ENCODE measurements at regions not wholly inside any gene's neighbourhood (a gene's known extent, or its start where the extent isn't known, plus 50 kb on each side); places are given as distances from the start of the nearest gene placed in this dataset.

- no peak for DNase-seq (ENCODE audit: low read depth in 2 of 2)
- no peaks in the 10 kb centered on the region for H4K20me1 ChIP-seq (ENCODE audit: control insufficient read depth, extremely low read depth, insufficient read depth, low read length)
- no peaks in the 10 kb centered on the region for H3K27me3 ChIP-seq (ENCODE audit: control insufficient read depth, insufficient read depth, low read length)
- no peak overlapping the region for H3K4me3 ChIP-seq (replicated peaks in 1 of 4; ENCODE audit: control extremely low read depth in 1 of 4, insufficient read depth in 1 of 4, low read depth in 3 of 4, low read length in 4 of 4)
- no peak overlapping the region for H3K4me2 ChIP-seq (ENCODE audit: extremely low read depth, insufficient read depth, low read length)
- TF ChIP-seq, protein P1, sequence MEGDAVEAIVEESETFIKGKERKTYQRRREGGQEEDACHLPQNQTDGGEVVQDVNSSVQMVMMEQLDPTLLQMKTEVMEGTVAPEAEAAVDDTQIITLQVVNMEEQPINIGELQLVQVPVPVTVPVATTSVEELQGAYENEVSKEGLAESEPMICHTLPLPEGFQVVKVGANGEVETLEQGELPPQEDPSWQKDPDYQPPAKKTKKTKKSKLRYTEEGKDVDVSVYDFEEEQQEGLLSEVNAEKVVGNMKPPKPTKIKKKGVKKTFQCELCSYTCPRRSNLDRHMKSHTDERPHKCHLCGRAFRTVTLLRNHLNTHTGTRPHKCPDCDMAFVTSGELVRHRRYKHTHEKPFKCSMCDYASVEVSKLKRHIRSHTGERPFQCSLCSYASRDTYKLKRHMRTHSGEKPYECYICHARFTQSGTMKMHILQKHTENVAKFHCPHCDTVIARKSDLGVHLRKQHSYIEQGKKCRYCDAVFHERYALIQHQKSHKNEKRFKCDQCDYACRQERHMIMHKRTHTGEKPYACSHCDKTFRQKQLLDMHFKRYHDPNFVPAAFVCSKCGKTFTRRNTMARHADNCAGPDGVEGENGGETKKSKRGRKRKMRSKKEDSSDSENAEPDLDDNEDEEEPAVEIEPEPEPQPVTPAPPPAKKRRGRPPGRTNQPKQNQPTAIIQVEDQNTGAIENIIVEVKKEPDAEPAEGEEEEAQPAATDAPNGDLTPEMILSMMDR (conservative IDR thresholded peaks at IDR 0.05 in 1 of 2, IDR thresholded peaks at IDR 0.05 in 1 of 2; ENCODE audit: low read depth in 1 of 2, low read length in 2 of 2): no peak
- TF ChIP-seq EZH2 (IDR thresholded peaks at IDR 0.05; ENCODE audit: low read length, missing control alignments): no peak
- H3K36me3 ChIP-seq (ENCODE audit: control insufficient read depth, insufficient read depth, low read length): no peaks in the 10 kb centered on the region
- H3K27ac ChIP-seq (ENCODE audit: insufficient read depth, low read length): no peak overlapping the region
- H2AFZ ChIP-seq (ENCODE audit: low read length): no peak overlapping the region
- no peaks in the 10 kb centered on the region for H3K9me3 ChIP-seq (ENCODE audit: control insufficient read depth, insufficient read depth, low read depth, low read length)
- H3K9ac ChIP-seq (ENCODE audit: insufficient read depth, low read length): no peak overlapping the region
- no peaks in the 10 kb centered on the region for H3K4me1 ChIP-seq (ENCODE audit: control insufficient read depth, extremely low read depth, insufficient read depth, low read length)
- no peaks in the 10 kb centered on the region for H3K79me2 ChIP-seq (ENCODE audit: control insufficient read depth, insufficient read depth, low read length)
These were observed 428.4 kb downstream of the COG6 start for GRCh38 chr13:40083841-40084240.

- Histone ChIP-seq H2AFZ (ENCODE audit: low read length) (no peak overlapping the region), H3K4me1 (ENCODE audit: control insufficient read depth, extremely low read depth, insufficient read depth, low read length) (no peaks in the 10 kb centered on the region), H3K9me3 (ENCODE audit: control insufficient read depth, insufficient read depth, low read depth, low read length) (no peaks in the 10 kb centered on the region), H3K9ac (ENCODE audit: insufficient read depth, low read length) (no peak overlapping the region), H3K27ac (ENCODE audit: insufficient read depth, low read length) (no peak overlapping the region), H4K20me1 (ENCODE audit: control insufficient read depth, extremely low read depth, insufficient read depth, low read length) (no peaks in the 10 kb centered on the region), H3K4me3 (replicated peaks in 1 of 4; ENCODE audit: control extremely low read depth in 1 of 4, insufficient read depth in 1 of 4, low read depth in 3 of 4, low read length in 4 of 4) (no peak overlapping the region), H3K36me3 (ENCODE audit: control insufficient read depth, insufficient read depth, low read length) (no peaks in the 10 kb centered on the region), H3K4me2 (ENCODE audit: extremely low read depth, insufficient read depth, low read length) (no peak overlapping the region), H3K79me2 (ENCODE audit: control insufficient read depth, insufficient read depth, low read length) (no peaks in the 10 kb centered on the region), H3K27me3 (ENCODE audit: control insufficient read depth, insufficient read depth, low read length) (no peaks in the 10 kb centered on the region)
- no peak for TF ChIP-seq EZH2 (IDR thresholded peaks at IDR 0.05; ENCODE audit: low read length, missing control alignments)
- TF ChIP-seq, protein P1 (conservative IDR thresholded peaks at IDR 0.05 in 1 of 2, IDR thresholded peaks at IDR 0.05 in 1 of 2; ENCODE audit: low read depth in 1 of 2, low read length in 2 of 2): no peak
- DNase-seq (ENCODE audit: low read depth in 2 of 2): no peak
These were observed 429.5 kb downstream of the COG6 start for GRCh38 chr13:40084934-40085333.

GRCh38 chr13:40087091-40088002 lies 431.9 kb downstream of the COG6 start:
- Histone ChIP-seq H2AFZ (ENCODE audit: low read length) (no peak overlapping the region), H3K4me1 (ENCODE audit: control insufficient read depth, extremely low read depth, insufficient read depth, low read length) (no peaks in the 10 kb centered on the region), H3K27me3 (ENCODE audit: control insufficient read depth, insufficient read depth, low read length) (no peaks in the 10 kb centered on the region), H3K9ac (ENCODE audit: insufficient read depth, low read length) (no peak overlapping the region), H3K36me3 (ENCODE audit: control insufficient read depth, insufficient read depth, low read length) (no peaks in the 10 kb centered on the region), H3K4me3 (replicated peaks in 1 of 4; ENCODE audit: control extremely low read depth in 1 of 4, insufficient read depth in 1 of 4, low read depth in 3 of 4, low read length in 4 of 4) (no peak overlapping the region), H3K9me3 (ENCODE audit: control insufficient read depth, insufficient read depth, low read depth, low read length) (no peaks in the 10 kb centered on the region), H3K27ac (ENCODE audit: insufficient read depth, low read length) (no peak overlapping the region), H4K20me1 (ENCODE audit: control insufficient read depth, extremely low read depth, insufficient read depth, low read length) (no peaks in the 10 kb centered on the region), H3K4me2 (ENCODE audit: extremely low read depth, insufficient read depth, low read length) (no peak overlapping the region), H3K79me2 (ENCODE audit: control insufficient read depth, insufficient read depth, low read length) (no peaks in the 10 kb centered on the region)
- no peak for DNase-seq (ENCODE audit: low read depth in 2 of 2)
- TF ChIP-seq EZH2 (IDR thresholded peaks at IDR 0.05; ENCODE audit: low read length, missing control alignments): no peak
- TF ChIP-seq, protein P1 (conservative IDR thresholded peaks at IDR 0.05 in 1 of 2, IDR thresholded peaks at IDR 0.05 in 1 of 2; ENCODE audit: low read depth in 1 of 2, low read length in 2 of 2): no peak

All from fibroblast of lung (primary cell).